ENCODE measurements at regions not wholly inside any gene's neighbourhood (a gene's known extent, or its start where the extent isn't known, plus 50 kb on each side); places are given as distances from the start of the nearest gene placed in this dataset.

GRCh38 chr17:12438813-12439586 is 226.7 kb upstream of the MYOCD start:
- Mint-ChIP-seq H3K27ac (no peak overlapping the region), H3K4me3 (no peak overlapping the region), H3K27me3 (no peaks in the 10 kb centered on the region), H3K4me1 (no peaks in the 10 kb centered on the region), H3K36me3 (ENCODE audit: low read depth) (no peaks in the 10 kb centered on the region), H3K9me3 (peaks cover 22% of the 10 kb centered on the region)
- ChIA-PET CTCF (no interaction called here), POLR2A (no interaction called here)
- DNase-seq: no peak

- Mint-ChIP-seq H3K27ac (no peak overlapping the region), H3K9me3 (peaks cover 12% of the 10 kb centered on the region), H3K4me3 (no peak overlapping the region), H3K4me1 (no peaks in the 10 kb centered on the region), H3K36me3 (ENCODE audit: low read depth) (no peaks in the 10 kb centered on the region), H3K27me3 (no peaks in the 10 kb centered on the region)
- POLR2A ChIA-PET: no interaction called here
- no peak for DNase-seq
- CTCF ChIA-PET: no interaction called here
Measured at GRCh38 chr17:12445331-12445730, 220.4 kb upstream of the MYOCD start.

- no peak for DNase-seq
- ChIA-PET CTCF (no interaction called here), POLR2A (no interaction called here)
- no peaks in the 10 kb centered on the region for H3K4me1 Mint-ChIP-seq
- no peak overlapping the region for H3K27ac Mint-ChIP-seq
- H3K36me3 Mint-ChIP-seq (ENCODE audit: low read depth): no peaks in the 10 kb centered on the region
- H3K9me3 Mint-ChIP-seq: peaks cover 13% of the 10 kb centered on the region
- H3K4me3 Mint-ChIP-seq: no peak overlapping the region
- no peaks in the 10 kb centered on the region for H3K27me3 Mint-ChIP-seq
Measured at GRCh38 chr17:12457493-12457892, 208.2 kb upstream of the MYOCD start.

- ChIA-PET CTCF (no interaction called here), POLR2A (no interaction called here)
- no peak overlapping the region for H3K4me3 Mint-ChIP-seq
- no peak for DNase-seq
- no peak overlapping the region for H3K27ac Mint-ChIP-seq
- no peaks in the 10 kb centered on the region for H3K27me3 Mint-ChIP-seq
- no peaks in the 10 kb centered on the region for H3K4me1 Mint-ChIP-seq
- no peaks in the 10 kb centered on the region for H3K36me3 Mint-ChIP-seq (ENCODE audit: low read depth)
- peaks cover 15% of the 10 kb centered on the region for H3K9me3 Mint-ChIP-seq
Measured at GRCh38 chr17:12459736-12460135, 206.0 kb upstream of the MYOCD start.

GRCh38 chr17:12463102-12463501 is 202.6 kb upstream of the MYOCD start:
- no peaks in the 10 kb centered on the region for H3K27me3 Mint-ChIP-seq
- H3K4me1 Mint-ChIP-seq: no peaks in the 10 kb centered on the region
- no peak for DNase-seq
- no peak overlapping the region for H3K4me3 Mint-ChIP-seq
- H3K9me3 Mint-ChIP-seq: peaks cover 15% of the 10 kb centered on the region
- no peaks in the 10 kb centered on the region for H3K36me3 Mint-ChIP-seq (ENCODE audit: low read depth)
- H3K27ac Mint-ChIP-seq: no peak overlapping the region
- CTCF ChIA-PET: no interaction called here
- POLR2A ChIA-PET: no interaction called here

- Mint-ChIP-seq H3K4me1 (no peaks in the 10 kb centered on the region), H3K27ac (no peak overlapping the region), H3K9me3 (peaks cover 7% of the 10 kb centered on the region), H3K27me3 (no peaks in the 10 kb centered on the region), H3K36me3 (ENCODE audit: low read depth) (no peaks in the 10 kb centered on the region), H3K4me3 (no peak overlapping the region)
- POLR2A ChIA-PET: no interaction called here
- DNase-seq: no peak
- CTCF ChIA-PET: no interaction called here
Measured at GRCh38 chr17:12472252-12473173, 193.2 kb upstream of the MYOCD start.

GRCh38 chr17:12478311-12478710 is 187.4 kb upstream of the MYOCD start:
- H3K27ac Mint-ChIP-seq: no peak overlapping the region
- no peak overlapping the region for H3K4me3 Mint-ChIP-seq
- no peaks in the 10 kb centered on the region for H3K4me1 Mint-ChIP-seq
- H3K36me3 Mint-ChIP-seq (ENCODE audit: low read depth): no peaks in the 10 kb centered on the region
- DNase-seq: no peak
- H3K9me3 Mint-ChIP-seq: peaks cover 10% of the 10 kb centered on the region
- ChIA-PET CTCF (no interaction called here), POLR2A (no interaction called here)
- no peaks in the 10 kb centered on the region for H3K27me3 Mint-ChIP-seq

GRCh38 chr17:12485361-12485906 is 180.3 kb upstream of the MYOCD start:
- Mint-ChIP-seq H3K4me1 (no peaks in the 10 kb centered on the region), H3K36me3 (ENCODE audit: low read depth) (no peaks in the 10 kb centered on the region), H3K27ac (no peak overlapping the region), H3K4me3 (no peak overlapping the region), H3K9me3 (peaks cover 17% of the 10 kb centered on the region), H3K27me3 (no peaks in the 10 kb centered on the region)
- ChIA-PET POLR2A (no interaction called here), CTCF (no interaction called here)
- DNase-seq: no peak

- ChIA-PET CTCF (no interaction called here), POLR2A (no interaction called here)
- peaks cover 17% of the 10 kb centered on the region for H3K9me3 Mint-ChIP-seq
- no peaks in the 10 kb centered on the region for H3K27me3 Mint-ChIP-seq
- H3K36me3 Mint-ChIP-seq (ENCODE audit: low read depth): no peaks in the 10 kb centered on the region
- DNase-seq: no peak
- H3K4me1 Mint-ChIP-seq: no peaks in the 10 kb centered on the region
- H3K27ac Mint-ChIP-seq: no peak overlapping the region
- H3K4me3 Mint-ChIP-seq: no peak overlapping the region
Measured at GRCh38 chr17:12489325-12489724, 176.4 kb upstream of the MYOCD start.

GRCh38 chr17:12492450-12492849 is 173.2 kb upstream of the MYOCD start:
- ChIA-PET CTCF (no interaction called here), POLR2A (no interaction called here)
- no peak overlapping the region for H3K4me3 Mint-ChIP-seq
- no peak overlapping the region for H3K27ac Mint-ChIP-seq
- H3K36me3 Mint-ChIP-seq (ENCODE audit: low read depth): no peaks in the 10 kb centered on the region
- H3K27me3 Mint-ChIP-seq: no peaks in the 10 kb centered on the region
- DNase-seq: no peak
- H3K4me1 Mint-ChIP-seq: no peaks in the 10 kb centered on the region
- peaks cover 16% of the 10 kb centered on the region for H3K9me3 Mint-ChIP-seq

- Mint-ChIP-seq H3K27me3 (no peaks in the 10 kb centered on the region), H3K27ac (no peak overlapping the region), H3K4me3 (no peak overlapping the region), H3K36me3 (ENCODE audit: low read depth) (no peaks in the 10 kb centered on the region), H3K9me3 (peaks cover 7% of the 10 kb centered on the region), H3K4me1 (no peaks in the 10 kb centered on the region)
- no peak for DNase-seq
- CTCF ChIA-PET: no interaction called here
- POLR2A ChIA-PET: no interaction called here
Measured at GRCh38 chr17:12505866-12506265, 159.8 kb upstream of the MYOCD start.

GRCh38 chr17:12507026-12507595 is 158.6 kb upstream of the MYOCD start:
- no peak for DNase-seq
- H3K36me3 Mint-ChIP-seq (ENCODE audit: low read depth): no peaks in the 10 kb centered on the region
- no peaks in the 10 kb centered on the region for H3K4me1 Mint-ChIP-seq
- CTCF ChIA-PET: no interaction called here
- no peak overlapping the region for H3K27ac Mint-ChIP-seq
- H3K9me3 Mint-ChIP-seq: peaks cover 11% of the 10 kb centered on the region
- POLR2A ChIA-PET: no interaction called here
- H3K27me3 Mint-ChIP-seq: no peaks in the 10 kb centered on the region
- H3K4me3 Mint-ChIP-seq: no peak overlapping the region

- ChIA-PET POLR2A (no interaction called here), CTCF (no interaction called here)
- Mint-ChIP-seq H3K27me3 (no peaks in the 10 kb centered on the region), H3K36me3 (ENCODE audit: low read depth) (no peaks in the 10 kb centered on the region), H3K27ac (no peak overlapping the region), H3K4me3 (no peak overlapping the region), H3K9me3 (peaks cover 15% of the 10 kb centered on the region), H3K4me1 (no peaks in the 10 kb centered on the region)
- DNase-seq: no peak
Measured at GRCh38 chr17:12509801-12510200, 155.9 kb upstream of the MYOCD start.
